ENCODE measurements at regions not wholly inside any gene's neighbourhood (a gene's known extent, or its start where the extent isn't known, plus 50 kb on each side); places are given as distances from the start of the nearest gene placed in this dataset.

DNA sequence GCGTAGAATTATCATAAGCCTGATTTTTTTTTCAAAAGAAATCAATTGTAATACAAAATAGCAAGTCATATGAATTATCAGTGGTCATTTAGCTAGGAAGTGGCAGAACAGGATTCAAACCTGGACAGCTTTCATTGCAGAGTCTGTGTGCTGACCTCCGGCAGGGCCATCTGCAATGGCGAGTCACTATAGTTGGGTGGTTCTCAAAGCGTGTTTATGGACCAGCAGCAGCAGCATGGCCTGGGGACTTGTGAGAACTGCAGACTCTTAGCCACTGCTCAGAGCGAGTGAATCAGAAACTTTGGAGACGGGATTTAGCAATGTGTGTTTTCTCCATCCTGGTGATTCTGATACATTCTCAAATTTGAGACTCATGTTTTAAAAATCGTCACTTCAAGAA, 202.3 kb upstream of the SUCLG2 start (continued):
- TF ChIP-seq CHD7 (IDR thresholded peaks at IDR 0.05; ENCODE audit: insufficient replicate concordance, low read length), result no peak
- no peak for TF ChIP-seq CEBPB (IDR thresholded peaks at IDR 0.05; ENCODE audit: low read depth, low read length)
- TF ChIP-seq BCL11A (IDR thresholded peaks at IDR 0.05; ENCODE audit: low read depth in 2 of 2, low read length in 2 of 2), result no peak
- TF ChIP-seq FOSL1 (IDR thresholded peaks at IDR 0.05; ENCODE audit: insufficient read depth, low read depth, low read length), result no peak
- no peak for TF ChIP-seq SIX5 (IDR thresholded peaks at IDR 0.05; ENCODE audit: low read depth, low read length)
